Keratinocyte (primary cell): ENCODE measurements at regions not wholly inside any gene's neighbourhood (a gene's known extent, or its start where the extent isn't known, plus 50 kb on each side); places are given as distances from the start of the nearest gene placed in this dataset.

Experiments used
- DNase-seq: peaks from one replicate; pipeline ENCODE4 v3.0.0-alpha.2; 2011; ENCODE audit warnings: low read depth, missing footprints, low spot score
- FAIRE-seq: peaks from 2 replicates; lab custom pipeline; 2011; peaks lifted over from hg19 to GRCh38; lab: Jason Lieb, UNC
- H2AFZ ChIP-seq: 2 replicates; pipeline ENCODE4 v1.6.0; 2012; ENCODE audit warnings: low read length, control low read depth, inconsistent platforms; ENCODE audit not compliant: control insufficient read depth
- H3K27ac ChIP-seq: 2 replicates; pipeline ENCODE4 v1.5.1; 2011; ENCODE audit warnings: low read length; ENCODE audit not compliant: control insufficient read depth, insufficient read depth
- H3K27me3 ChIP-seq: 3 replicates; pipeline ENCODE4 v1.6.0; 2011; ENCODE audit warnings: low read length; ENCODE audit not compliant: control insufficient read depth, insufficient read depth; ENCODE audit errors: extremely low read depth
- H3K36me3 ChIP-seq, 2 experiments: 2 replicates in 1 of 2; 3 replicates in 1 of 2; pipeline ENCODE4 v1.5.1; 2011; ENCODE audit warnings: low read length in 2 of 2, mild to moderate bottlenecking in 1 of 2; ENCODE audit not compliant: control insufficient read depth in 2 of 2, insufficient read depth in 2 of 2; ENCODE audit errors: extremely low read depth in 1 of 2
- H3K4me1 ChIP-seq: 3 replicates; pipeline ENCODE4 v1.5.1; 2011; ENCODE audit warnings: low read length; ENCODE audit not compliant: control insufficient read depth, insufficient read depth; ENCODE audit errors: extremely low read depth
- H3K4me2 ChIP-seq: 3 replicates; pipeline ENCODE4 v1.6.0; 2011; ENCODE audit warnings: low read depth, low read length; ENCODE audit not compliant: control insufficient read depth, insufficient read depth; ENCODE audit errors: extremely low read depth
- H3K4me3 ChIP-seq, 3 experiments: fragments of 200-600 bp in 1 of 3; sonication (generic) in 1 of 3; 2 replicates in 2 of 3; 3 replicates in 1 of 3; pipeline ENCODE4 v1.5.1; 2011 to 2016; ENCODE audit warnings: low read length in 3 of 3, mild to moderate bottlenecking in 3 of 3, control low read depth in 2 of 3, inconsistent platforms in 1 of 3, low read depth in 1 of 3, mixed read lengths in 1 of 3, mixed run types in 1 of 3, moderate library complexity in 1 of 3; ENCODE audit not compliant: control insufficient read depth in 2 of 3, insufficient read depth in 2 of 3; ENCODE audit errors: extremely low read depth in 1 of 3
- H3K79me2 ChIP-seq: 2 replicates; pipeline ENCODE4 v1.6.0; 2012; ENCODE audit warnings: low read length; ENCODE audit not compliant: control insufficient read depth, insufficient read depth
- H3K9ac ChIP-seq: 3 replicates; pipeline ENCODE4 v1.6.0; 2011; ENCODE audit warnings: low read length; ENCODE audit not compliant: control insufficient read depth, insufficient read depth; ENCODE audit errors: extremely low read depth
- H3K9me1 ChIP-seq: 3 replicates; pipeline ENCODE4 v1.6.0; 2011; ENCODE audit warnings: low read length; ENCODE audit not compliant: control insufficient read depth, insufficient read depth; ENCODE audit errors: extremely low read depth
- H3K9me3 ChIP-seq: 2 replicates; pipeline ENCODE4 v1.5.1; 2012; ENCODE audit warnings: low read depth, low read length; ENCODE audit not compliant: control insufficient read depth
- H4K20me1 ChIP-seq: 3 replicates; pipeline ENCODE4 v1.6.0; 2011; ENCODE audit warnings: low read length; ENCODE audit not compliant: control insufficient read depth, insufficient read depth; ENCODE audit errors: extremely low read depth
- CTCF ChIP-seq, 3 experiments: IDR thresholded peaks in 1 of 3; conservative IDR thresholded peaks in 1 of 3; optimal IDR thresholded peaks in 1 of 3; 2 replicates in 2 of 3; 3 replicates in 1 of 3; pipeline versions ENCODE3 to v1.5.1; 2011; ENCODE audit warnings: low read length in 3 of 3, mild to moderate bottlenecking in 3 of 3, moderate library complexity in 2 of 3, control low read depth in 1 of 3, inconsistent platforms in 1 of 3; ENCODE audit not compliant: insufficient read depth in 2 of 3; ENCODE audit errors: extremely low read depth in 1 of 3
- EZH2 ChIP-seq: IDR thresholded peaks from one replicate; pipeline ENCODE4 v1.6.1; 2012; ENCODE audit warnings: inconsistent platforms, mild to moderate bottlenecking, low read length, moderate library complexity
- dilution Hi-C: fragments of 300-500 bp; cut with MboI; formaldehyde crosslinking; loops from one replicate; pipeline ENCODE4 v1.7.0; 2020; ENCODE audit warnings: low sequenced_read_pairs; ENCODE audit not compliant: extremely low pct_ligation_motif_present

- dilution Hi-C loops = no loop called here
- Histone ChIP-seq H4K20me1 (no peaks in the 10 kb centered on the region), H2AFZ (no peak overlapping the region), H3K4me2 (no peak overlapping the region), H3K4me1 (no peaks in the 10 kb centered on the region), H3K27me3 (no peaks in the 10 kb centered on the region), H3K9me1 (no peaks in the 10 kb centered on the region), H3K9me3 (no peaks in the 10 kb centered on the region), H3K79me2 (no peaks in the 10 kb centered on the region), H3K9ac (no peak overlapping the region), H3K4me3 (no peak overlapping the region), H3K36me3 (no peaks in the 10 kb centered on the region), H3K27ac (no peak overlapping the region)
- FAIRE-seq (no peak), DNase-seq (no peak)
- TF ChIP-seq EZH2 = no peak
- TF ChIP-seq CTCF (optimal IDR thresholded peaks at IDR 0.05 in 1 of 3, IDR thresholded peaks at IDR 0.05 in 1 of 3, conservative IDR thresholded peaks at IDR 0.05 in 1 of 3; ENCODE audit: extremely low read depth in 1 of 3, insufficient read depth in 2 of 3, low read length in 3 of 3) = no peak
These were observed 236.2 kb upstream of the HAND2 start for GRCh38 chr4:173766171-173766600.

- no peaks in the 10 kb centered on the region for H3K36me3 ChIP-seq
- no peak overlapping the region for H2AFZ ChIP-seq
- TF ChIP-seq CTCF (optimal IDR thresholded peaks at IDR 0.05 in 1 of 3, IDR thresholded peaks at IDR 0.05 in 1 of 3, conservative IDR thresholded peaks at IDR 0.05 in 1 of 3; ENCODE audit: extremely low read depth in 1 of 3, insufficient read depth in 2 of 3, low read length in 3 of 3) (no peak), EZH2 (no peak)
These were observed 235.7 kb upstream of the HAND2 start for GRCh38 chr4:173765751-173766150.

More at GRCh38 chr4:173765751-173766150, 235.7 kb upstream of the HAND2 start:
- Histone ChIP-seq H3K27me3 (no peaks in the 10 kb centered on the region), H3K79me2 (no peaks in the 10 kb centered on the region), H4K20me1 (no peaks in the 10 kb centered on the region), H3K9ac (no peak overlapping the region), H3K27ac (no peak overlapping the region), H3K4me1 (no peaks in the 10 kb centered on the region), H3K9me3 (no peaks in the 10 kb centered on the region), H3K4me2 (no peak overlapping the region), H3K9me1 (no peaks in the 10 kb centered on the region), H3K4me3 (no peak overlapping the region)
- dilution Hi-C loops = no loop called here
- FAIRE-seq (no peak), DNase-seq (no peak)
